PFSK-1 (cell line): ENCODE measurements at regions not wholly inside any gene's neighbourhood (a gene's known extent, or its start where the extent isn't known, plus 50 kb on each side); places are given as distances from the start of the nearest gene placed in this dataset.

Source experiments
- FOXP2 ChIP-seq: optimal IDR thresholded peaks from 2 replicates; pipeline ENCODE3; 2011; ENCODE audit warnings: borderline replicate concordance, control low read depth, inconsistent platforms; ENCODE audit not compliant: insufficient read depth; ENCODE audit errors: extremely low read length, extremely low read depth
- POLR2AphosphoS5 ChIP-seq: IDR thresholded peaks from 2 replicates; pipeline ENCODE4 v1.6.1; 2012; ENCODE audit warnings: low read depth, mild to moderate bottlenecking, control low read depth, low read length, moderate library complexity
- REST ChIP-seq, 2 experiments: IDR thresholded peaks; 2 replicates each; pipeline versions ENCODE4 v1.6.1 to v1.8.0; 2011 to 2012; ENCODE audit warnings: low read depth in 2 of 2, low read length in 2 of 2, control low read depth in 1 of 2, inconsistent platforms in 1 of 2, mild to moderate bottlenecking in 1 of 2, moderate library complexity in 1 of 2; ENCODE audit not compliant: insufficient read depth in 1 of 2
- SIN3A ChIP-seq: IDR thresholded peaks from 2 replicates; pipeline ENCODE4 v1.6.1; 2012; ENCODE audit warnings: mild to moderate bottlenecking, low read length, moderate library complexity, borderline replicate concordance; ENCODE audit not compliant: insufficient read depth
- TAF1 ChIP-seq: IDR thresholded peaks from 2 replicates; pipeline ENCODE4 v1.6.1; 2012; ENCODE audit warnings: low read length, control low read depth, borderline replicate concordance; ENCODE audit not compliant: insufficient read depth

GRCh38 chr4:169818063-169818679 lies 60.4 kb upstream of the HPF1 start:
- TF ChIP-seq POLR2AphosphoS5 (no peak), SIN3A (no peak), TAF1 (no peak), REST (IDR thresholded peaks at IDR 0.05; ENCODE audit: insufficient read depth in 1 of 2, low read depth in 2 of 2, low read length in 2 of 2) (no peak), FOXP2 (no peak)
